Uterus (tissue), 3 donors: ENCODE measurements at regions not wholly inside any gene's neighbourhood (a gene's known extent, or its start where the extent isn't known, plus 50 kb on each side); places are given as distances from the start of the nearest gene placed in this dataset.

Experiments used
- DNase-seq, 2 donors: peaks; one replicate each; pipeline ENCODE4 v3.0.0-alpha.2; 2019 to 2020
- H3K27ac ChIP-seq, 2 donors: fragments of 200-600 bp; sonication (generic); 1 replicate in 1 of 2; 2 replicates in 1 of 2; pipeline ENCODE4 v1.5.1; 2016 to 2018
- H3K27me3 ChIP-seq, 2 donors: fragments of 200-600 bp; sonication (generic); one replicate each; pipeline ENCODE4 v1.5.1; 2018 to 2019; ENCODE audit warnings: control low read depth in 1 of 2
- H3K36me3 ChIP-seq, 2 donors: fragments of 200-600 bp; sonication (generic); one replicate each; pipeline ENCODE4 v1.5.1; 2019; ENCODE audit warnings: control low read depth in 1 of 2
- H3K4me1 ChIP-seq, 2 donors: fragments of 200-600 bp; sonication (generic); one replicate each; pipeline ENCODE4 v1.5.1; 2018 to 2019; ENCODE audit warnings: control low read depth in 1 of 2
- H3K4me3 ChIP-seq, 2 donors: fragments of 200-600 bp; sonication (generic); 1 replicate in 1 of 2; 2 replicates in 1 of 2; pipeline ENCODE4 v1.5.1; 2018 to 2019; ENCODE audit warnings: mild to moderate bottlenecking in 1 of 2
- H3K9me3 ChIP-seq, 2 donors: fragments of 200-600 bp; sonication (generic); one replicate each; pipeline ENCODE4 v1.5.1; 2019; ENCODE audit warnings: control low read depth in 1 of 2
- CTCF ChIP-seq, 4 experiments: fragments of 200-600 bp in 2 of 4; fragments of 450-650 bp in 2 of 4; sonication (generic) in 2 of 4; IDR thresholded peaks; one replicate each; pipeline ENCODE4 v1.5.1; 2016 to 2019; ENCODE audit warnings: antibody characterized with exemption in 4 of 4, mild to moderate bottlenecking in 2 of 4, moderate library complexity in 1 of 4
- POLR2A ChIP-seq, 2 donors: fragments of 450-650 bp; IDR thresholded peaks; one replicate each; pipeline ENCODE4 v1.6.1; 2016; ENCODE audit warnings: antibody characterized with exemption in 2 of 2, mild to moderate bottlenecking in 1 of 2, moderate library complexity in 1 of 2
- intact Hi-C: fragments of 100-400 bp; cut with DNase I; formaldehyde crosslinking; loops from one replicate; pipeline ENCODE4 v1.15.1; 2023; ENCODE audit warnings: low total_unique reads
- donor health status: DM: yes; HTN: yes; CAD: no.

- Histone ChIP-seq H3K4me3 (no peak overlapping the region), H3K27me3 (no peaks in the 10 kb centered on the region), H3K36me3 (no peaks in the 10 kb centered on the region), H3K9me3 (no peaks in the 10 kb centered on the region), H3K4me1 (no peaks in the 10 kb centered on the region), H3K27ac (no peak overlapping the region)
- DNase-seq: no peak
- intact Hi-C loops: no loop called here
- TF ChIP-seq POLR2A (IDR thresholded peaks at IDR 0.05): no peak
- no peak for TF ChIP-seq CTCF (IDR thresholded peaks at IDR 0.05)
These were observed 339.2 kb downstream of the ZNF326 start for GRCh38 chr1:90334137-90334536.

GRCh38 chr1:90325168-90325567 is 330.3 kb downstream of the ZNF326 start:
- Histone ChIP-seq H3K4me3 (no peak overlapping the region), H3K36me3 (no peaks in the 10 kb centered on the region), H3K27me3 (no peaks in the 10 kb centered on the region), H3K4me1 (no peaks in the 10 kb centered on the region), H3K9me3 (no peaks in the 10 kb centered on the region), H3K27ac (no peak overlapping the region)
- intact Hi-C loops: no loop called here
- TF ChIP-seq CTCF (IDR thresholded peaks at IDR 0.05) (no peak), POLR2A (IDR thresholded peaks at IDR 0.05) (no peak)
- DNase-seq: no peak

GRCh38 chr1:90322186-90322585 is 327.3 kb downstream of the ZNF326 start:
- no peak overlapping the region for H3K27ac ChIP-seq
- intact Hi-C loops: no loop called here
- H3K4me3 ChIP-seq: no peak overlapping the region
- no peak for TF ChIP-seq CTCF (IDR thresholded peaks at IDR 0.05)
- no peak for TF ChIP-seq POLR2A (IDR thresholded peaks at IDR 0.05)
- H3K4me1 ChIP-seq: no peaks in the 10 kb centered on the region
- H3K9me3 ChIP-seq: no peaks in the 10 kb centered on the region
- no peaks in the 10 kb centered on the region for H3K36me3 ChIP-seq
- no peak for DNase-seq
- no peaks in the 10 kb centered on the region for H3K27me3 ChIP-seq

GRCh38 chr1:90319918-90320317 is 325.0 kb downstream of the ZNF326 start:
- H3K9me3 ChIP-seq: no peaks in the 10 kb centered on the region
- intact Hi-C loops: no loop called here
- no peak for TF ChIP-seq CTCF (IDR thresholded peaks at IDR 0.05)
- no peak for TF ChIP-seq POLR2A (IDR thresholded peaks at IDR 0.05)

GRCh38 chr1:90318431-90318830 is 323.5 kb downstream of the ZNF326 start:
- intact Hi-C loops: no loop called here
- H3K4me1 ChIP-seq: no peaks in the 10 kb centered on the region
- H3K27ac ChIP-seq: no peak overlapping the region
- no peak overlapping the region for H3K4me3 ChIP-seq
- H3K36me3 ChIP-seq: no peaks in the 10 kb centered on the region
- no peaks in the 10 kb centered on the region for H3K9me3 ChIP-seq
- no peak for DNase-seq
- TF ChIP-seq CTCF (IDR thresholded peaks at IDR 0.05) (no peak), POLR2A (IDR thresholded peaks at IDR 0.05) (no peak)
- no peaks in the 10 kb centered on the region for H3K27me3 ChIP-seq

More at GRCh38 chr1:90319918-90320317, 325.0 kb downstream of the ZNF326 start:
- H3K27me3 ChIP-seq: no peaks in the 10 kb centered on the region
- DNase-seq: no peak
- H3K27ac ChIP-seq: no peak overlapping the region
- H3K4me3 ChIP-seq: no peak overlapping the region
- no peaks in the 10 kb centered on the region for H3K4me1 ChIP-seq
- no peaks in the 10 kb centered on the region for H3K36me3 ChIP-seq
